CD14-positive monocyte (primary cell): ENCODE measurements at regions not wholly inside any gene's neighbourhood (a gene's known extent, or its start where the extent isn't known, plus 50 kb on each side); places are given as distances from the start of the nearest gene placed in this dataset.

Experiments
- DNase-seq, 3 donors: peaks; one replicate each; pipeline ENCODE4 v3.0.0-alpha.2; 2011 to 2022
- H2AFZ ChIP-seq: 2 replicates; pipeline ENCODE4 v1.6.0; 2012; ENCODE audit warnings: mild to moderate bottlenecking, low read depth, low read length, inconsistent platforms; ENCODE audit not compliant: insufficient read depth, poor library complexity, severe bottlenecking
- H3K27ac ChIP-seq, 2 donors: 1 replicate in 1 of 2; 2 replicates in 1 of 2; pipeline ENCODE4 v1.5.1; 2012 to 2013; ENCODE audit warnings: low read length in 2 of 2, control low read depth in 1 of 2, inconsistent platforms in 1 of 2, low read depth in 1 of 2, mild to moderate bottlenecking in 1 of 2
- H3K27me3 ChIP-seq, 2 donors: one replicate each; pipeline versions ENCODE4 v1.6.0 to v1.6.1; 2011 to 2013; ENCODE audit warnings: low read length in 2 of 2; ENCODE audit not compliant: control insufficient read depth in 2 of 2, insufficient read depth in 2 of 2
- H3K36me3 ChIP-seq, 2 donors: replicated peaks in 1 of 2; 1 replicate in 1 of 2; 2 replicates in 1 of 2; pipeline versions ENCODE4 v1.5.1 to v1.6.1; 2012 to 2013; ENCODE audit warnings: low read length in 2 of 2, control low read depth in 1 of 2, inconsistent platforms in 1 of 2, mild to moderate bottlenecking in 1 of 2; ENCODE audit not compliant: insufficient read depth in 2 of 2, control insufficient read depth in 1 of 2
- H3K4me1 ChIP-seq, 2 donors: 1 replicate in 1 of 2; 2 replicates in 1 of 2; pipeline versions ENCODE4 v1.5.1 to v1.6.1; 2012 to 2013; ENCODE audit warnings: low read length in 2 of 2, control low read depth in 1 of 2, inconsistent platforms in 1 of 2, mild to moderate bottlenecking in 1 of 2, moderate library complexity in 1 of 2; ENCODE audit not compliant: insufficient read depth in 2 of 2, control insufficient read depth in 1 of 2
- H3K4me2 ChIP-seq: replicated peaks from 2 replicates; pipeline ENCODE3; 2012; ENCODE audit warnings: low read length, moderate library complexity, mild to moderate bottlenecking; ENCODE audit not compliant: poor library complexity, severe bottlenecking; ENCODE audit errors: extremely low read depth
- H3K4me3 ChIP-seq, 3 experiments: fragments of 200-600 bp in 1 of 3; sonication (generic) in 1 of 3; replicated peaks in 1 of 3; 1 replicate in 2 of 3; 2 replicates in 1 of 3; pipeline ENCODE4 v1.5.1; 2011 to 2013; ENCODE audit warnings: low read length in 3 of 3, mild to moderate bottlenecking in 3 of 3, control low read depth in 2 of 3, low read depth in 2 of 3, inconsistent platforms in 1 of 3, moderate library complexity in 1 of 3
- H3K79me2 ChIP-seq: 2 replicates; pipeline ENCODE4 v1.6.0; 2012; ENCODE audit warnings: mild to moderate bottlenecking, control low read depth, inconsistent platforms, low read length, moderate library complexity; ENCODE audit not compliant: insufficient read depth
- H3K9ac ChIP-seq: 2 replicates; pipeline ENCODE4 v1.6.0; 2017; ENCODE audit warnings: low read length, mild to moderate bottlenecking; ENCODE audit not compliant: insufficient read depth, poor library complexity, severe bottlenecking
- H3K9me3 ChIP-seq, 2 donors: replicated peaks in 1 of 2; 1 replicate in 1 of 2; 2 replicates in 1 of 2; pipeline versions ENCODE4 v1.5.1 to v1.6.1; 2012 to 2013; ENCODE audit warnings: low read length in 2 of 2, control low read depth in 1 of 2; ENCODE audit not compliant: control insufficient read depth in 1 of 2, insufficient read depth in 1 of 2
- H4K20me1 ChIP-seq: 2 replicates; pipeline ENCODE4 v1.6.0; 2012; ENCODE audit warnings: mild to moderate bottlenecking, low read length, control low read depth, moderate library complexity; ENCODE audit not compliant: insufficient read depth
- H3K27ac Mint-ChIP-seq, 7 donors: one replicate each; pipeline ENCODE4 v1.8.0; 2020; ENCODE audit warnings: mild to moderate bottlenecking in 7 of 7, mixed read lengths in 7 of 7, moderate library complexity in 6 of 7, inconsistent platforms in 2 of 7
- H3K27me3 Mint-ChIP-seq, 3 donors: one replicate each; pipeline ENCODE4 v1.8.0; 2021 to 2022; ENCODE audit warnings: low read depth in 3 of 3, mild to moderate bottlenecking in 3 of 3, mixed read lengths in 3 of 3, moderate library complexity in 3 of 3, inconsistent platforms in 1 of 3
- H3K36me3 Mint-ChIP-seq, 2 donors: one replicate each; pipeline ENCODE4 v1.8.0; 2020; ENCODE audit warnings: mixed read lengths in 2 of 2, inconsistent platforms in 1 of 2, mild to moderate bottlenecking in 1 of 2
- H3K4me1 Mint-ChIP-seq: one replicate; pipeline ENCODE4 v1.8.0; 2020; ENCODE audit warnings: mild to moderate bottlenecking, mixed read lengths
- H3K4me3 Mint-ChIP-seq, 2 donors: one replicate each; pipeline ENCODE4 v1.8.0; 2020; ENCODE audit warnings: mild to moderate bottlenecking in 2 of 2, mixed read lengths in 2 of 2, moderate library complexity in 1 of 2
- H3K9me3 Mint-ChIP-seq, 7 donors: one replicate each; pipeline ENCODE4 v1.8.0; 2020 to 2022; ENCODE audit warnings: mixed read lengths in 7 of 7, mild to moderate bottlenecking in 6 of 7, moderate library complexity in 6 of 7, inconsistent platforms in 2 of 7
- CTCF ChIP-seq: fragments of 200-600 bp; IDR thresholded peaks from one replicate; pipeline ENCODE4 v1.8.0; 2022; ENCODE audit warnings: antibody characterized with exemption, mild to moderate bottlenecking
- WGBS: methylation state at CpG from one replicate; pipeline ENCODE4 v1.1.5; 2013; ENCODE audit warnings: missing lambda C conversion rate; ENCODE audit not compliant: insufficient coverage; 5-methylcytosine and 5-hydroxymethylcytosine counted together
- intact Hi-C, 2 donors: fragments of 100-400 bp; cut with micrococcal nuclease; formaldehyde crosslinking; loops; one replicate each; pipeline versions ENCODE4 v1.15.0 to v1.15.1; 2023

GRCh38 chrX:42531441-42531840 lies 246.5 kb downstream of the PPP1R2C start:
- H2AFZ ChIP-seq, result no peak overlapping the region
- Mint-ChIP-seq H3K27me3 (peaks cover 0 to 2% (median 0%) of the 10 kb centered on the region in 3 donors), H3K4me3 (no peak overlapping the region), H3K27ac (no peak overlapping the region), H3K36me3 (no peaks in the 10 kb centered on the region), H3K4me1 (no peaks in the 10 kb centered on the region), H3K9me3 (peaks cover 0 to 3% (median 1%) of the 10 kb centered on the region in 7 donors)
- H4K20me1 ChIP-seq, result no peaks in the 10 kb centered on the region
- TF ChIP-seq CTCF, result no peak
- H3K36me3 ChIP-seq, result no peaks in the 10 kb centered on the region
- intact Hi-C loops, result no loop called here
- no peaks in the 10 kb centered on the region for H3K79me2 ChIP-seq
- no peak for DNase-seq
- WGBS, result no CpG with 5 or more reads among the region's 2 CpGs
- H3K9ac ChIP-seq, result no peak overlapping the region
- no peaks in the 10 kb centered on the region for H3K9me3 ChIP-seq
- H3K27ac ChIP-seq, result no peak overlapping the region
- H3K4me3 ChIP-seq, result no peak overlapping the region
- no peaks in the 10 kb centered on the region for H3K27me3 ChIP-seq
- H3K4me1 ChIP-seq, result no peaks in the 10 kb centered on the region
- no peak overlapping the region for H3K4me2 ChIP-seq

GRCh38 chrX:42530027-42530426 lies 247.9 kb downstream of the PPP1R2C start:
- Histone ChIP-seq H2AFZ (no peak overlapping the region), H3K9me3 (no peaks in the 10 kb centered on the region), H3K79me2 (no peaks in the 10 kb centered on the region), H4K20me1 (no peaks in the 10 kb centered on the region), H3K36me3 (no peaks in the 10 kb centered on the region), H3K4me3 (no peak overlapping the region), H3K27me3 (no peaks in the 10 kb centered on the region), H3K27ac (no peak overlapping the region), H3K9ac (no peak overlapping the region), H3K4me2 (no peak overlapping the region), H3K4me1 (no peaks in the 10 kb centered on the region)
- Mint-ChIP-seq H3K4me1 (no peaks in the 10 kb centered on the region), H3K4me3 (no peak overlapping the region), H3K27ac (no peak overlapping the region), H3K36me3 (no peaks in the 10 kb centered on the region), H3K9me3 (peaks cover 0 to 3% (median 1%) of the 10 kb centered on the region in 7 donors), H3K27me3 (peaks cover 0 to 2% (median 0%) of the 10 kb centered on the region in 3 donors)
- WGBS, result no CpG with 5 or more reads among the region's 1 CpG
- DNase-seq, result no peak
- TF ChIP-seq CTCF, result no peak
- intact Hi-C loops, result no loop called here
